CD4-positive, alpha-beta T cell (primary cell): ENCODE measurements at regions not wholly inside any gene's neighbourhood (a gene's known extent, or its start where the extent isn't known, plus 50 kb on each side); places are given as distances from the start of the nearest gene placed in this dataset.

Experiments
- ATAC-seq: fragments of 200-7000 bp; cut with Tn5 transposase; one replicate; pipeline ENCODE4 v1.10.0; 2022; ENCODE audit warnings: mild to moderate bottlenecking; ENCODE audit not compliant: poor library complexity
- CTCF ChIA-PET: fragments of 350-600 bp; sonication (Branson Sonifier 250); formaldehyde crosslinking; loops from one replicate; lab custom pipeline; 2021; ENCODE audit warnings: antibody characterized with exemption, inconsistent platforms; lab: Charles Lee
- POLR2A ChIA-PET: fragments of 350-600 bp; sonication (Branson Sonifier 250); formaldehyde crosslinking; loops from one replicate; lab custom pipeline; 2021; ENCODE audit warnings: antibody characterized with exemption, inconsistent platforms; lab: Charles Lee
- DNase-seq, 14 experiments: peaks; one replicate each; pipeline ENCODE4 v3.0.0-alpha.2; 2013 to 2020; ENCODE audit warnings: mixed read lengths in 2 of 14
- H3K27ac ChIP-seq, 2 donors: one replicate each; pipeline versions ENCODE4 v1.5.1 to v1.7.0; 2013; ENCODE audit warnings: low read length in 2 of 2, low read depth in 1 of 2, mild to moderate bottlenecking in 1 of 2
- H3K27me3 ChIP-seq, 2 experiments: 1 replicate in 1 of 2; 2 replicates in 1 of 2; pipeline versions ENCODE4 v1.6.1 to v1.7.0; 2013; ENCODE audit warnings: low read length in 2 of 2, control low read depth in 1 of 2, mild to moderate bottlenecking in 1 of 2, moderate library complexity in 1 of 2; ENCODE audit not compliant: insufficient read depth in 2 of 2, control insufficient read depth in 1 of 2
- H3K36me3 ChIP-seq: one replicate; pipeline ENCODE4 v1.6.1; 2013; ENCODE audit warnings: low read length, control low read depth; ENCODE audit not compliant: insufficient read depth
- H3K4me1 ChIP-seq: one replicate; pipeline ENCODE4 v1.6.1; 2013; ENCODE audit warnings: low read length, control low read depth; ENCODE audit not compliant: insufficient read depth
- H3K4me3 ChIP-seq: one replicate; pipeline ENCODE4 v1.5.1; 2013; ENCODE audit warnings: mild to moderate bottlenecking, low read length, moderate library complexity
- H3K9me3 ChIP-seq, 2 experiments: 1 replicate in 1 of 2; 2 replicates in 1 of 2; pipeline versions ENCODE4 v1.6.1 to v1.7.0; 2013; ENCODE audit warnings: low read length in 2 of 2, mild to moderate bottlenecking in 2 of 2, control low read depth in 1 of 2, moderate library complexity in 1 of 2; ENCODE audit not compliant: control insufficient read depth in 1 of 2, insufficient read depth in 1 of 2
- H3K27ac Mint-ChIP-seq: one replicate; pipeline ENCODE4 v1.8.0; 2020; ENCODE audit warnings: mixed read lengths
- H3K27me3 Mint-ChIP-seq: one replicate; pipeline ENCODE4 v1.8.0; 2021; ENCODE audit warnings: mixed read lengths
- H3K36me3 Mint-ChIP-seq: one replicate; pipeline ENCODE4 v1.8.0; 2021; ENCODE audit warnings: low read depth, mixed read lengths
- H3K4me1 Mint-ChIP-seq: one replicate; pipeline ENCODE4 v1.8.0; 2021; ENCODE audit warnings: low read depth, mixed read lengths
- H3K4me3 Mint-ChIP-seq: one replicate; pipeline ENCODE4 v1.8.0; 2020; ENCODE audit warnings: mild to moderate bottlenecking, mixed read lengths
- H3K9me3 Mint-ChIP-seq: one replicate; pipeline ENCODE4 v1.8.0; 2020; ENCODE audit warnings: mixed read lengths
- intact Hi-C, 2 experiments: fragments of 100-400 bp; cut with DNase I in 1 of 2; cut with micrococcal nuclease in 1 of 2; formaldehyde crosslinking; loops; one replicate each; pipeline versions ENCODE4 v1.15.1 to v1.9.0; 2023 to 2025; cut with DNase I, micrococcal nuclease
- TF ChIP-seq, protein P1 (sequence below): fragments of 200-600 bp; IDR thresholded peaks from one replicate; pipeline ENCODE4 v1.8.0; 2022; ENCODE audit warnings: antibody characterized with exemption, mild to moderate bottlenecking

DNA sequence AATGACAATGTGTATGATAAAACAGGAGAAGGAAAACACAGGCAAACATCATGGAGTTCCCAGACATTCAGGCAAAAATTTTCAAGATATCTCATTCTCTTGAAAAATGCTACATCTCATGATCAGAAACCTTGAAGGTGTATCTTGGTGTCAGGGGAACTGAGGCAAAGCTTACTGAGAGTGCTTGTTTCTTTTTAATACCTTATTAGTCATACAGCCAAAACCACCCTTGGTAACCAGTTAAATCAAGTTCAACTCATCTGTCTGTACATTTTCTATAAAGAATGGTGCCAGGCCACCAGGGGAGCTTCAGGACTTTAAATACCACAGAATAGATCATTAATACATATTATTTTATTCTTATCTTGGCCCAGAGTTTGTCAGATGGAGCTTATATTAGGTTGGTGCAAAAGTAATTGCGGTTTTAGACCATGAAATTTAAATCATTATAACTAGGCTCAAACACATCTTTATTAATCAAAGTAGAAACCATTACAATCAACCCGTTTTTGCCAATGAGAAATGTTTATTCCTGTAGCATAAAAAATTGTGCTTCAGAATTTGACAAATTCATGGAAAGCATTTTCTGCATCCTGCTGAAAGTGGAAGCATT is 1036.0 kb downstream of the AMY1C start:
- DNase-seq (no peak), ATAC-seq (no peak)
- no peaks in the 10 kb centered on the region for H3K9me3 Mint-ChIP-seq
- ChIA-PET POLR2A (no interaction called here), CTCF (no interaction called here)
- H3K36me3 Mint-ChIP-seq = no peaks in the 10 kb centered on the region
- no peak overlapping the region for H3K4me3 Mint-ChIP-seq
- no peaks in the 10 kb centered on the region for H3K27me3 Mint-ChIP-seq
- H3K36me3 ChIP-seq = no peaks in the 10 kb centered on the region
- H3K4me3 ChIP-seq = no peak overlapping the region
- TF ChIP-seq, protein P1, sequence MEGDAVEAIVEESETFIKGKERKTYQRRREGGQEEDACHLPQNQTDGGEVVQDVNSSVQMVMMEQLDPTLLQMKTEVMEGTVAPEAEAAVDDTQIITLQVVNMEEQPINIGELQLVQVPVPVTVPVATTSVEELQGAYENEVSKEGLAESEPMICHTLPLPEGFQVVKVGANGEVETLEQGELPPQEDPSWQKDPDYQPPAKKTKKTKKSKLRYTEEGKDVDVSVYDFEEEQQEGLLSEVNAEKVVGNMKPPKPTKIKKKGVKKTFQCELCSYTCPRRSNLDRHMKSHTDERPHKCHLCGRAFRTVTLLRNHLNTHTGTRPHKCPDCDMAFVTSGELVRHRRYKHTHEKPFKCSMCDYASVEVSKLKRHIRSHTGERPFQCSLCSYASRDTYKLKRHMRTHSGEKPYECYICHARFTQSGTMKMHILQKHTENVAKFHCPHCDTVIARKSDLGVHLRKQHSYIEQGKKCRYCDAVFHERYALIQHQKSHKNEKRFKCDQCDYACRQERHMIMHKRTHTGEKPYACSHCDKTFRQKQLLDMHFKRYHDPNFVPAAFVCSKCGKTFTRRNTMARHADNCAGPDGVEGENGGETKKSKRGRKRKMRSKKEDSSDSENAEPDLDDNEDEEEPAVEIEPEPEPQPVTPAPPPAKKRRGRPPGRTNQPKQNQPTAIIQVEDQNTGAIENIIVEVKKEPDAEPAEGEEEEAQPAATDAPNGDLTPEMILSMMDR = no peak
- no peaks in the 10 kb centered on the region for H3K4me1 ChIP-seq
- peaks cover 0 to 14% of the 10 kb centered on the region in 2 experiments for H3K9me3 ChIP-seq
- no peak overlapping the region for H3K27ac Mint-ChIP-seq
- intact Hi-C loops = no loop called here
- H3K27me3 ChIP-seq = no peaks in the 10 kb centered on the region
- no peaks in the 10 kb centered on the region for H3K4me1 Mint-ChIP-seq
- no peak overlapping the region for H3K27ac ChIP-seq

DNA sequence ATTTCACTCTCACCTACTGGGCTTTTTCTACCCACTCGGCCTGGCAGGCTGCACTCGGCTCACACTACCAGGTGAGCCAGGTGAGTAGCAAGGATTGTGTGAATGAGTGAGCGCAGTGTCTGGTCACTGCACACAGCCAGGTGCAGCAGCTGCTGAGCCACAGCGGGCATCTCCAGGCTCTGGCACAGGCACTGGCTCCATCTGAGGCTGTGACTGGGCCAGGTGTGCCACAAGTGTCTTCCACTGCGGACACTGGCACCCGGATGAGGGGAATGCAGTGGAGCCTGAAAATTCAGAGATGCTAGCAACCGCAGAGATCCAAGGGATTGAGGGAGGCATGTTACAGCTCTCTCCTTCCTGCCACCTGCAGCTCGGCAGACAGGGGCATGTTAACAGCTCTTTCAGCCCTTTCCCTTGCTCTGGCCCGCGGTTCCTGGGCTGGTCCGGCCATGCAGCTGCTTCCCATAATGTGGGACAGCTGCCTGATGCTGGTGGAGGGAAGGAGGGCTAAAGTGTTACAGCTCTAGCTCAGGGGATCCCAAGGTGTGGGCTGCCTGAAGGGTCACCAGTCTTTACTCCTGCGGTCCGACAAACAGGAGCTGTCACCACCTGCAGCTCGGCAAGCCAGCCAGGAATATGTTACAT is 1038.3 kb downstream of the AMY1C start:
- ChIA-PET CTCF (no interaction called here), POLR2A (no interaction called here)
- Histone ChIP-seq H3K27ac (no peak overlapping the region), H3K4me3 (no peak overlapping the region), H3K36me3 (no peaks in the 10 kb centered on the region), H3K4me1 (no peaks in the 10 kb centered on the region), H3K9me3 (peaks cover 0 to 14% of the 10 kb centered on the region in 2 experiments), H3K27me3 (no peaks in the 10 kb centered on the region)
- no peaks in the 10 kb centered on the region for H3K4me1 Mint-ChIP-seq
- no peak overlapping the region for H3K27ac Mint-ChIP-seq
- H3K27me3 Mint-ChIP-seq = no peaks in the 10 kb centered on the region
- peaks cover 5% of the 10 kb centered on the region for H3K9me3 Mint-ChIP-seq
- no peak overlapping the region for H3K4me3 Mint-ChIP-seq
- DNase-seq (peak in 1 of 14 experiments; percentile 4), ATAC-seq (no peak)
- TF ChIP-seq, protein P1 = no peak
- H3K36me3 Mint-ChIP-seq = no peaks in the 10 kb centered on the region
- intact Hi-C loops = no loop called here

DNA sequence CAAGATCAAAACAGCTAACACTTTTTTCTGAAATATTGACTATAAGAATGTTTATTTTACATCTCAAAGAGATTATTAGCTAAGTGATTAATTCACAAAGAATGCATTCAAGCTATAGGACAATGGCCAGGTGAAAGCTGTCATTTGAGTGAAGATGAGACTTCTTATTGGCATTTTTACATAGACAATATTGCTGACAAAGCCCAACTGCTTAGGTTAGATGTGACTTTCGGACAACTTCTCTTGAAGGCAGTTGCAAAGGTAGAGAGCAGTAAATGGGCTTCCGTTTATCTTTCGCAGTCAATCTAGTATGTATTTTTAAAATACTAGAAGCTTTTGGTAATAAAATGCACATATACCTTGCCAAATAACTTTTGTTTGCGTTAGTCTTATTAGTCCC is 1041.3 kb downstream of the AMY1C start:
- POLR2A ChIA-PET = no interaction called here
- DNase-seq = no peak
- Histone ChIP-seq H3K27ac (no peak overlapping the region), H3K36me3 (no peaks in the 10 kb centered on the region), H3K9me3 (peaks cover 3 to 14% of the 10 kb centered on the region in 2 experiments), H3K4me1 (no peaks in the 10 kb centered on the region), H3K4me3 (no peak overlapping the region), H3K27me3 (no peaks in the 10 kb centered on the region)
- TF ChIP-seq, protein P1 = no peak
- no peaks in the 10 kb centered on the region for H3K27me3 Mint-ChIP-seq
- no peaks in the 10 kb centered on the region for H3K36me3 Mint-ChIP-seq
- H3K27ac Mint-ChIP-seq = no peak overlapping the region
- H3K4me3 Mint-ChIP-seq = no peak overlapping the region
- ATAC-seq = no peak
- no peaks in the 10 kb centered on the region for H3K4me1 Mint-ChIP-seq
- peaks cover 9% of the 10 kb centered on the region for H3K9me3 Mint-ChIP-seq
- intact Hi-C loops = no loop called here
- CTCF ChIA-PET = no interaction called here
